ENCODE measurements at regions not wholly inside any gene's neighbourhood (a gene's known extent, or its start where the extent isn't known, plus 50 kb on each side); places are given as distances from the start of the nearest gene placed in this dataset.

GRCh38 chr1:101147381-101147780, 89.4 kb upstream of the S1PR1 start:
- TF ChIP-seq POLR2AphosphoS5 (IDR thresholded peaks at IDR 0.05; ENCODE audit: borderline replicate concordance, low read depth, low read length) = no peak
- TF ChIP-seq EZH2 (IDR thresholded peaks at IDR 0.05) = no peak

All from SK-N-MC (cell line).